Body of pancreas (tissue), 4 donors: ENCODE measurements at regions not wholly inside any gene's neighbourhood (a gene's known extent, or its start where the extent isn't known, plus 50 kb on each side); places are given as distances from the start of the nearest gene placed in this dataset.
"Not testable (repeated sequence)": the region's sequence is repeated elsewhere in the genome, so short reads cannot be mapped to it uniquely, and the experiment has no call there.

ENCODE experiments used
- ATAC-seq: fragments of 150-250 bp; one replicate; pipeline ENCODE4 v1.9.1; 2016
- DNase-seq, 4 donors: peaks; one replicate each; pipeline ENCODE4 v3.0.0-alpha.2; 2019
- H3K27ac ChIP-seq, 4 donors: fragments of 200-600 bp; sonication (generic); 1 replicate in 3 of 4; 2 replicates in 1 of 4; pipeline versions ENCODE4 v1.5.1 to v1.6.1; 2016 to 2019; ENCODE audit warnings: mild to moderate bottlenecking in 1 of 4, mixed read lengths in 1 of 4, moderate library complexity in 1 of 4
- H3K27me3 ChIP-seq, 2 donors: fragments of 200-600 bp; sonication (generic); one replicate each; pipeline ENCODE4 v1.6.0; 2016; ENCODE audit warnings: mild to moderate bottlenecking in 1 of 2
- H3K36me3 ChIP-seq, 2 donors: fragments of 200-600 bp; sonication (generic); replicated peaks in 1 of 2; 2 replicates each; pipeline ENCODE4 v1.5.1; 2016; ENCODE audit warnings: low read depth in 2 of 2; ENCODE audit not compliant: insufficient read depth in 1 of 2
- H3K4me1 ChIP-seq: fragments of 200-600 bp; sonication (generic); one replicate; pipeline ENCODE4 v1.6.0; 2016
- H3K4me3 ChIP-seq, 2 donors: fragments of 200-600 bp; sonication (generic); 1 replicate in 1 of 2; 2 replicates in 1 of 2; pipeline ENCODE4 v1.5.1; 2016 to 2019
- H3K9me3 ChIP-seq, 3 donors: fragments of 200-600 bp; sonication (generic); 1 replicate in 2 of 3; 2 replicates in 1 of 3; pipeline ENCODE4 v1.5.1; 2016
- POLR2A ChIP-seq, 3 donors: fragments of 450-650 bp; IDR thresholded peaks; one replicate each; pipeline ENCODE4 v1.6.1; 2016; ENCODE audit warnings: antibody characterized with exemption in 3 of 3, mild to moderate bottlenecking in 2 of 3
- WGBS, 2 donors: methylation state at CpG; one replicate each; pipeline ENCODE4 v1.1.5; 2017; 5-methylcytosine and 5-hydroxymethylcytosine counted together
- intact Hi-C: fragments of 100-400 bp; cut with DNase I; formaldehyde crosslinking; loops from one replicate; pipeline ENCODE4 v1.15.1; 2023
- TF ChIP-seq, protein P1 (sequence below), 7 experiments: fragments of 450-650 bp in 4 of 7; fragments of 200-600 bp in 3 of 7; sonication (generic) in 3 of 7; IDR thresholded peaks; one replicate each; pipeline ENCODE4 v1.5.1; 2016 to 2019; ENCODE audit warnings: antibody characterized with exemption in 7 of 7

DNA sequence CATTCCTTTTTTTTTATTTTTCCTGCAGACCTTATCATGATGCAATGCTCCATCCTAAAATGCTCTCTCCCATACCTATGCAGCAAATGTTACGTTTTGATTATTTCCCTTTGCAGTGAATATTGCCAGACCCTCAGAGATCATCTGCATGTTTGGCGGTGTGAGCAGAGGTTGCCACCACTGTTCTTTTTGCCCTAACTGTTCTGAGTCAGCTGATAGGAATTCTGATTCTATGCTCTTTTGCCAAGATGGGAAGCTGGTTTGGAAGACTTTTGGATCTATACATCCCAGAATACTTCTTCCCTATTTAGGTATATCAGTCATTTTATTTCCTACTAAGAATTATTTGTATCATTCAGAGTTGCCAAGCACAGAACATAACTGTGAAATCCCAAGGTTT lies 130.5 kb downstream of the KLF6 start:
- 63 to 73% methylated on average over 2 of the region's 2 CpGs for WGBS, 2 donors
- intact Hi-C loops: no loop called here
- Histone ChIP-seq H3K9me3 (no peaks in the 10 kb centered on the region), H3K27me3 (no peaks in the 10 kb centered on the region), H3K27ac (no peak overlapping the region), H3K36me3 (no peaks in the 10 kb centered on the region), H3K4me1 (peaks cover 5% of the 10 kb centered on the region), H3K4me3 (no peak overlapping the region)
- no peak for DNase-seq
- TF ChIP-seq, protein P1, sequence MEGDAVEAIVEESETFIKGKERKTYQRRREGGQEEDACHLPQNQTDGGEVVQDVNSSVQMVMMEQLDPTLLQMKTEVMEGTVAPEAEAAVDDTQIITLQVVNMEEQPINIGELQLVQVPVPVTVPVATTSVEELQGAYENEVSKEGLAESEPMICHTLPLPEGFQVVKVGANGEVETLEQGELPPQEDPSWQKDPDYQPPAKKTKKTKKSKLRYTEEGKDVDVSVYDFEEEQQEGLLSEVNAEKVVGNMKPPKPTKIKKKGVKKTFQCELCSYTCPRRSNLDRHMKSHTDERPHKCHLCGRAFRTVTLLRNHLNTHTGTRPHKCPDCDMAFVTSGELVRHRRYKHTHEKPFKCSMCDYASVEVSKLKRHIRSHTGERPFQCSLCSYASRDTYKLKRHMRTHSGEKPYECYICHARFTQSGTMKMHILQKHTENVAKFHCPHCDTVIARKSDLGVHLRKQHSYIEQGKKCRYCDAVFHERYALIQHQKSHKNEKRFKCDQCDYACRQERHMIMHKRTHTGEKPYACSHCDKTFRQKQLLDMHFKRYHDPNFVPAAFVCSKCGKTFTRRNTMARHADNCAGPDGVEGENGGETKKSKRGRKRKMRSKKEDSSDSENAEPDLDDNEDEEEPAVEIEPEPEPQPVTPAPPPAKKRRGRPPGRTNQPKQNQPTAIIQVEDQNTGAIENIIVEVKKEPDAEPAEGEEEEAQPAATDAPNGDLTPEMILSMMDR (IDR thresholded peaks at IDR 0.05): no peak
- no peak for TF ChIP-seq POLR2A (IDR thresholded peaks at IDR 0.05)
- no peak for ATAC-seq

DNA sequence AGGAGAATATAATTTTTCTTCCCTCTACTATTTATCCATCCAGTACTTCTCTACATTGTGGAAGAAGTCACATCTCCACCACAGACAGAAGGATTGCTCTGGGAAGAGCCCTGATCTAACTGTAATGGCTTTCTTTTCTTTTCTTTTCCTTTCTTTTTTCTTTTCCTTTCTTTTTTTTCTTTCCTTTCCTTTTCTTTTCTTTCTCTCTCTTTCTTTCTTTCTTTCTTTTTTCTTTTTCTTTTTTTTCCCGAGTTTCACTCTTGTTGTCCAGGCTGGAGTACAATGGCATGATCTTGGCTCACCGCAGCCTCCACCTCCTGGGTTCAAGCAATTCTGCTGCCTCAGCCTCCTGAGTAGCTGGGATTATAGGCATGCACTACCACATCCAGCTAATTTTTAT lies 131.7 kb downstream of the KLF6 start:
- H3K27me3 ChIP-seq, H3K36me3 ChIP-seq, intact Hi-C loops, H3K4me1 ChIP-seq, H3K9me3 ChIP-seq, H3K27ac ChIP-seq, DNase-seq, H3K4me3 ChIP-seq, ATAC-seq: not testable (repeated sequence)
- 71 to 84% methylated on average over 2 of the region's 2 CpGs for WGBS, 2 donors

DNA sequence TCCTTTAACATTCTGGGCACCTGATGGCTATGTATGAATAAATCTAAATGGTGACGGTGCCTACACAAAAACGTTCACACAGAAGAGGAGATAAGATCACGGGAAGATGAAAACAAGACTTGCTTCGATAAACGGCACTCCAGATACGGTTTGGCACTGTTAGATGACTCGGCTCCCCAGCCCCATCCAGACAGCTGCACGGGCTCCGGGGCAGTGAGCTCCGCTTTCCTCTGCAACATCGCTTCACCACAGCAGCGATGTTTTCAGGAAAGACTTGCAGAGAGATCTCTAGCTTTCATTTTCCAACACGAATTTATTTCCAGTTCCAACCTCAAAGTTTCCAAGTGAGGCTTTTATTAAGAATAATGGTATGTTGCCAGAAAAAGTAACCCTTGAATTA lies 132.1 kb downstream of the KLF6 start:
- WGBS, 2 donors: 56 to 68% methylated on average over 13 of the region's 13 CpGs
- no peak overlapping the region for H3K27ac ChIP-seq
- no peak overlapping the region for H3K4me3 ChIP-seq
- no peak for ATAC-seq
- intact Hi-C loops: no loop called here
- no peak for DNase-seq
- H3K27me3 ChIP-seq: no peaks in the 10 kb centered on the region
- TF ChIP-seq, protein P1 (IDR thresholded peaks at IDR 0.05): no peak
- TF ChIP-seq POLR2A (IDR thresholded peaks at IDR 0.05): no peak
- no peaks in the 10 kb centered on the region for H3K9me3 ChIP-seq
- no peaks in the 10 kb centered on the region for H3K36me3 ChIP-seq
- no peaks in the 10 kb centered on the region for H3K4me1 ChIP-seq

DNA sequence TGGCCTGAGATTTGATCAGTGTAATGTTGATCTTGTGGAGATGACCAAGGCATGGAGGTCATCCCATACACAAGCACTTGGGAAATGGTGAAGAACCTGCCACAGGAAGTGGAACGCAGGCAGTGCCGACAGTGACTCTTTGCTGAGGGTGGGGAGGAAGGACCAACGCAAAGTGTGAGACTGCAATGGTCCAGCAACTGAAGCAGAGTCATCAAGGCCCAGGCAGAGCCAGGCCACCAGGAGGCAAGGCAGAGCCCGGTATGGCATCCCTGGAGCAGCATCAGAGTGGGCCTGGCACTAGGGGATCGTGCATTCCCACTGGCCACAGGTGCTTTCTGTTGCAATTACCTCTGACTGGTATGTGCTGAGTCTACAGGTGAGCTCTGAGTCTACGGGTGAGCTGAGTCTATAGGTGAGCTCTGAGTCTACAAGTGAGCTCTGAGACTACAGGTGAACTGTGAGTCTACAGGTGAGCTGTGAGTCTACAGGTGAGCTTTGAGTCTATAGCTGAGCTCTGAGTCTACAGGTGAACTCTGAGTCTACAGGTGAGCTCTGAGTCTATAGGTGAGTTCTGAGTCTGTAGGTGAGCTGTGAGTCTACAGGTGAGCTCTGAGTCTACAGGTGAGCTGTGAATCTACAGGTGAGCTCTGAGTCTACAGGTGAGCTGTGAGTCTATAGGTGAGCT lies 132.9 kb downstream of the KLF6 start:
- no peak overlapping the region for H3K27ac ChIP-seq
- TF ChIP-seq POLR2A (IDR thresholded peaks at IDR 0.05): no peak
- TF ChIP-seq, protein P1 (IDR thresholded peaks at IDR 0.05): no peak
- H3K4me1 ChIP-seq: no peaks in the 10 kb centered on the region
- WGBS, 2 donors: 85% methylated on average over 6 of the region's 6 CpGs
- no peaks in the 10 kb centered on the region for H3K9me3 ChIP-seq
- H3K4me3 ChIP-seq: no peak overlapping the region
- intact Hi-C loops: no loop called here
- ATAC-seq (no peak), DNase-seq (no peak)
- no peaks in the 10 kb centered on the region for H3K36me3 ChIP-seq
- no peaks in the 10 kb centered on the region for H3K27me3 ChIP-seq

DNA sequence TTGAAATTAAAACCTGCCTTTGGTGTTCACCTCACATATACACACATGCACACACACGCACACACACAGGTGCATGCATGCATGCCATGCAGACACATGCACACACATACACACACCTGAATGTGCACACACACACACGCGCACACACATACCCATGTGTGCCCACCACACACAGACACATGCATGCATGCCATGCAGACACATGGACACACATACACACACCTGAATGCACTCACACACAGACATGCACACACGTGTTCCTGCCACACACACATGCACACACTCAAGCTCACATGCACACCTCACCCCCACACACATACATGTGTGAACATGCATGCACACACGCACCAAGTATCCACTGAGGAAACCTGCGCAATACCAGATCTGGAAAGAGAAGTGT lies 136.4 kb downstream of the KLF6 start:
- DNase-seq: no peak
- H3K36me3 ChIP-seq: no peaks in the 10 kb centered on the region
- H3K4me1 ChIP-seq: no peaks in the 10 kb centered on the region
- H3K27ac ChIP-seq: no peak overlapping the region
- intact Hi-C loops: no loop called here
- WGBS, 2 donors: 70 to 79% methylated on average over 6 of the region's 6 CpGs
- TF ChIP-seq POLR2A (IDR thresholded peaks at IDR 0.05): no peak
- TF ChIP-seq, protein P1 (IDR thresholded peaks at IDR 0.05): no peak
- no peaks in the 10 kb centered on the region for H3K27me3 ChIP-seq
- ATAC-seq: no peak
- no peak overlapping the region for H3K4me3 ChIP-seq
- no peaks in the 10 kb centered on the region for H3K9me3 ChIP-seq
